GM12874 (cell line): ENCODE measurements at regions not wholly inside any gene's neighbourhood (a gene's known extent, or its start where the extent isn't known, plus 50 kb on each side); places are given as distances from the start of the nearest gene placed in this dataset.

ENCODE experiments used
- CTCF ChIP-seq: IDR thresholded peaks from 2 replicates; pipeline ENCODE4 v1.5.1; 2011; ENCODE audit warnings: low read depth, mild to moderate bottlenecking, control low read depth, low read length, moderate library complexity; ENCODE audit not compliant: insufficient read depth

GRCh38 chr21:28823429-28823828 lies 169.2 kb downstream of the LTN1 start:
- TF ChIP-seq CTCF, result no peak

DNA sequence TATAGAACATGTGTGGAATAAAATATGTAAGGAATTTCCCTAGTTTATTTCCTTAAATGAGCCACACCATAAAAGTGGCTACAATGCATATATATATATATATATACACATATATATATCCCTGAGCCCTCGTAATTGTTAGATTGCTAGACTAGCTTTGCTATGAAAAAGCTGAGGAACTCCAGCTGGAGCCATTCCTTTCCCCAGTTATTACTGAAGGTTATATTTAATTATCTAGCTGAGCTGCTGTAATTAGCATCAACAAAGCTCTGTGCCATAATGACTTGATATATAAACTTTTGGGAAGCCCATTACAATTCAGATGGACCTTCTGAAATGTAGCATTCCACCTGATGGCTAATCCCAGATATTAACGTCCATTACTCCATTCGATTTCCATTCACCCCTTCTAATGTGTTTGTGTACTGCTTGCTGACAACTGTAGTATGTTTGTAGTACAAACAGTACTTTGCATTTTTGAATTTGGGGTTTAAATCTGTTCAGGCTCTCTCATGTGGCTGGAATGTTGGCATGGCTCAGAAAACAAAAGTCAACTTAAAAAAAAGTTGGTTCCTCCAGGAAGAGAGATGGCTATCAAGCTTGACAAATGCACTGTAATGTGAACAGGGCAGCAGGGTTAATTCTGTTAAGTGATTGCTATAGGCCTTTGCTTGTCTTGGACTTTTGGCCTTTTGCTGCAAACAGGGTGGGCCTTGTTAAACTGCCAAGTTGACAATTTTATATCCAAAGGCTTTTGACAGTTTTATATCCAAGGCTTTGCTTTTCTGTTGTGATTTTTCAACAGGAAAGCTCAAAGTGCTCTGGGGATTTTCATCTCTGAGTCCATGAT lies 170.0 kb downstream of the LTN1 start:
- TF ChIP-seq CTCF, result no peak

DNA sequence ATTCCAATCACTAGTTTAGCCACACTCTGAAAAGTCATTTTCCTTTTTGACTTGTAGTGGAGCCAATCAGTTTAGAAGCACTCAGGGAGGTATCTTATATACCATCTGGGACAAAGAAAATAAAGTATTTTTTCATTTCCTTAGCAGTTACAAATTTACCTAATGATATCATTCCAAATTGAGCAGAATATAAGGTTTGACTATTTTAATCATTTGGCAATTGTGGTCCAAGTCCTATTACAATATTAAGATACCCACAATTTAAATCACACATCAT lies 170.6 kb downstream of the LTN1 start:
- TF ChIP-seq CTCF, result no peak

GRCh38 chr21:28821276-28822122 lies 171.2 kb downstream of the LTN1 start:
- no peak for TF ChIP-seq CTCF

DNA sequence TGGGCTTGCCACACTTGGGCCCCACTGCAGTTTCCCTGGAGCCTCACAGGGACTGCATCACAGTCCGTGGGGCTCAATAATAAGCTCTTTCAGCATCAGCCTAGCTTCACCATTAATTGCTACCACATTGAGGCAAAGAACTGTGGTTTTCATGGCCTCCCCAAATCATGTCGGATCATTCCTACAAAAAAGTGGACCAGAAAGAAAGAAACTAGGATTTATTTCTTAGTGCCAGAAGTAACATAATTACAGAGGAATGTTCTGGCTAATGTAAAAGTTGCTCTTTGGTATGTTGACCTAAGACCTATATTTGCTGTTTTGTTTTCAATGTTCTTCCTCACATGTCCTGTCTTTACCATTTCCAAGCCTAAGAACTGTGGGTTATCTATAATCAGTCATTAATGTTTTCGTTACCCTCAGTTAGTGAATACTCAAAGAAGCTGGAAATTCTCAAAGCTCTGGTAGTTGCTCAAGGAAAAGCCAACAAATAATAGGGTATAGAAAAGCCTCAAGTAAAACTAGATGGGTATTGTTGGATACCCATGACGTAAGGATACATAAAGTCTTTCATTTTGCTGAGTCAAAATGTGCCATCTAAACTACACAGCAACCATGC lies 173.9 kb downstream of the LTN1 start:
- TF ChIP-seq CTCF, result no peak

- no peak for TF ChIP-seq CTCF
Observed at GRCh38 chr21:28817871-28818270, 174.8 kb downstream of the LTN1 start.

- no peak for TF ChIP-seq CTCF
Observed at GRCh38 chr21:28811860-28812259, 180.8 kb downstream of the LTN1 start.
